A549 (cell line): ENCODE measurements at regions not wholly inside any gene's neighbourhood (a gene's known extent, or its start where the extent isn't known, plus 50 kb on each side); places are given as distances from the start of the nearest gene placed in this dataset.

Experiments
- ATAC-seq, 2 experiments: fragments of 200-7000 bp in 1 of 2; fragments of >200 bp in 1 of 2; cut with Nextera tagmentation in 1 of 2; cut with Tn5 transposase in 1 of 2; 3 replicates each; pipeline versions ENCODE4 v1.8.0 to v1.9.1; 2018 to 2020; ENCODE audit warnings: mild to moderate bottlenecking in 1 of 2, moderate library complexity in 1 of 2
- CTCF ChIA-PET: fragments of 300-600 bp; sonication (Branson Sonifier 250); formaldehyde crosslinking; extraction: SDS; loops from one replicate; lab custom pipeline; 2021; ENCODE audit warnings: antibody characterized with exemption, inconsistent platforms; lab: Yijun Ruan, JAX
- POLR2A ChIA-PET: fragments of 350-600 bp; formaldehyde crosslinking; extraction: SDS; loops from one replicate; lab custom pipeline; 2021; ENCODE audit warnings: antibody characterized with exemption, inconsistent platforms; lab: Yijun Ruan, JAX
- DNase-seq, 2 experiments: peaks; one replicate each; pipeline versions ENCODE4 v3.0.0 to v3.0.0-alpha.2; 2011 to 2016; ENCODE audit warnings: low read depth in 1 of 2, low spot score in 1 of 2
- FAIRE-seq: peaks from 2 replicates; lab custom pipeline; 2011; peaks lifted over from hg19 to GRCh38; lab: Jason Lieb, UNC
- H3K27ac ChIP-seq, 2 experiments: fragments of >200 bp; sonication (Bioruptor Twin); formaldehyde crosslinking; 3 replicates each; pipeline ENCODE4 v1.5.1; 2016 to 2017
- H3K4me1 ChIP-seq: fragments of >200 bp; sonication (Bioruptor Twin); formaldehyde crosslinking; 3 replicates; pipeline ENCODE4 v1.6.1; 2016
- H3K4me2 ChIP-seq: fragments of >200 bp; sonication (Bioruptor Twin); formaldehyde crosslinking; 3 replicates; pipeline ENCODE4 v1.6.1; 2016
- H3K4me3 ChIP-seq: fragments of >200 bp; sonication (Bioruptor Twin); formaldehyde crosslinking; 3 replicates; pipeline ENCODE4 v1.5.1; 2016
- H3K9me3 ChIP-seq: fragments of >200 bp; sonication (Bioruptor Twin); formaldehyde crosslinking; 3 replicates; pipeline ENCODE4 v1.6.1; 2016
- BCL3 ChIP-seq: fragments of >200 bp; sonication (Bioruptor Twin); formaldehyde crosslinking; IDR thresholded peaks from 3 replicates; pipeline ENCODE4 v1.6.1; 2016
- CBX8 ChIP-seq: fragments of 200-600 bp; sonication (generic); IDR thresholded peaks from 2 replicates; pipeline ENCODE4 v1.6.1; 2016
- CHD4 ChIP-seq: fragments of 200-600 bp; sonication (generic); IDR thresholded peaks from 2 replicates; pipeline ENCODE4 v1.6.1; 2016; ENCODE audit warnings: antibody characterized with exemption, mild to moderate bottlenecking, borderline replicate concordance
- E2F6 ChIP-seq: IDR thresholded peaks from 2 replicates; pipeline ENCODE4 v1.6.1; 2012; ENCODE audit warnings: low read depth, borderline replicate concordance
- EHF ChIP-seq: fragments of 250-450 bp; sonication (Bioruptor Pico); IDR thresholded peaks from 2 replicates; pipeline ENCODE4 v1.5.0; 2020; ENCODE audit warnings: mild to moderate bottlenecking
- EHMT2 ChIP-seq: fragments of 200-600 bp; sonication (generic); IDR thresholded peaks from 2 replicates; pipeline ENCODE4 v1.6.1; 2016; ENCODE audit warnings: antibody characterized with exemption, low read depth, mild to moderate bottlenecking, moderate library complexity
- ELK1 ChIP-seq: fragments of 150-350 bp; IDR thresholded peaks from 2 replicates; pipeline ENCODE4 v1.6.1; 2014; ENCODE audit warnings: low read depth, mild to moderate bottlenecking, low read length
- EP300 ChIP-seq, 2 experiments: fragments of >200 bp; sonication (Bioruptor Twin); formaldehyde crosslinking; IDR thresholded peaks; 2 replicates in 1 of 2; 3 replicates in 1 of 2; pipeline ENCODE4 v1.6.1; 2016 to 2017
- ESRRA ChIP-seq: fragments of 150-350 bp; IDR thresholded peaks from 2 replicates; pipeline ENCODE4 v1.6.1; 2014; ENCODE audit warnings: mild to moderate bottlenecking, low read length, borderline replicate concordance
- GATA3 ChIP-seq: IDR thresholded peaks from 2 replicates; pipeline ENCODE4 v1.6.1; 2012; ENCODE audit warnings: borderline replicate concordance
- HEYL ChIP-seq: fragments of 250-450 bp; sonication (Bioruptor Pico); IDR thresholded peaks from 2 replicates; pipeline ENCODE4 v1.8.0; 2021; ENCODE audit warnings: mild to moderate bottlenecking, moderate library complexity
- HMGXB4 ChIP-seq: fragments of 250-450 bp; sonication (Bioruptor Pico); IDR thresholded peaks from 2 replicates; pipeline ENCODE4 v1.5.0; 2021; ENCODE audit warnings: mild to moderate bottlenecking, moderate library complexity, borderline replicate concordance
- HOXB5 ChIP-seq: fragments of 250-450 bp; sonication (Bioruptor Pico); IDR thresholded peaks from 2 replicates; pipeline ENCODE4 v1.5.0; 2020; ENCODE audit warnings: mild to moderate bottlenecking, moderate library complexity
- KDM5A ChIP-seq: fragments of 200-600 bp; sonication (generic); IDR thresholded peaks from 2 replicates; pipeline ENCODE4 v1.6.1; 2016; ENCODE audit warnings: antibody characterized with exemption, mild to moderate bottlenecking
- MAFK ChIP-seq: fragments of 450-650 bp; IDR thresholded peaks from 2 replicates; pipeline ENCODE4 v1.6.1; 2014; ENCODE audit not compliant: partially characterized antibody
- MAX ChIP-seq: IDR thresholded peaks from 2 replicates; pipeline ENCODE4 v1.6.1; 2012
- PBX3 ChIP-seq: IDR thresholded peaks from 2 replicates; pipeline ENCODE4 v1.6.1; 2012
- RAD21 ChIP-seq, 2 experiments: fragments of >200 bp in 1 of 2; sonication (Bioruptor Twin) in 1 of 2; formaldehyde crosslinking in 1 of 2; IDR thresholded peaks in 1 of 2; conservative IDR thresholded peaks in 1 of 2; 2 replicates in 1 of 2; 3 replicates in 1 of 2; pipeline ENCODE4 v1.6.1; 2012 to 2018; ENCODE audit warnings: inconsistent platforms in 1 of 2
- RARB ChIP-seq: fragments of 250-450 bp; sonication (Bioruptor Pico); IDR thresholded peaks from 2 replicates; pipeline ENCODE4 v1.8.0; 2021; ENCODE audit warnings: mild to moderate bottlenecking, moderate library complexity
- REST ChIP-seq: fragments of 200-600 bp; sonication (generic); IDR thresholded peaks from 2 replicates; pipeline ENCODE4 v1.6.1; 2016; ENCODE audit warnings: antibody characterized with exemption, mild to moderate bottlenecking, moderate library complexity
- SREBF2 ChIP-seq: fragments of 450-650 bp; IDR thresholded peaks from 2 replicates; pipeline ENCODE4 v1.6.1; 2014; ENCODE audit warnings: mild to moderate bottlenecking, moderate library complexity
- TFCP2L1 ChIP-seq: fragments of 250-450 bp; sonication (Bioruptor Pico); IDR thresholded peaks from 2 replicates; pipeline ENCODE4 v1.5.0; 2021; ENCODE audit warnings: mild to moderate bottlenecking
- TP53 ChIP-seq: fragments of 250-450 bp; sonication (Bioruptor Pico); IDR thresholded peaks from 2 replicates; pipeline ENCODE4 v1.5.0; 2021; ENCODE audit warnings: mild to moderate bottlenecking, moderate library complexity
- ZFP36 ChIP-seq: fragments of 450-650 bp; IDR thresholded peaks from 2 replicates; pipeline ENCODE4 v1.6.1; 2014; ENCODE audit warnings: borderline replicate concordance; ENCODE audit not compliant: partially characterized antibody
- ZNF302 ChIP-seq: fragments of 250-450 bp; sonication (Bioruptor Pico); IDR thresholded peaks from 2 replicates; pipeline ENCODE4 v1.9.0; 2021; ENCODE audit warnings: inconsistent platforms, mild to moderate bottlenecking, moderate library complexity
- WGBS: methylation state at CpG from one replicate; pipeline ENCODE4 v1.1.6; 2017; ENCODE audit errors: missing lambda C conversion rate; 5-methylcytosine and 5-hydroxymethylcytosine counted together

- 46% methylated on average over 6 of the region's 6 CpGs for WGBS
- CTCF ChIA-PET = no interaction called here
Observed at GRCh38 chrX:97704474-97704873, 820.8 kb downstream of the RPA4 start.

GRCh38 chrX:97704881-97705280 lies 821.2 kb downstream of the RPA4 start:
- Histone ChIP-seq H3K9me3 (no peaks in the 10 kb centered on the region; the same call in 2 of the 3 replicates), H3K4me2 (no peak overlapping the region), H3K27ac (no peak overlapping the region), H3K4me1 (no peaks in the 10 kb centered on the region), H3K4me3 (no peak overlapping the region)
- no peak for FAIRE-seq
- CTCF ChIA-PET = no interaction called here
- POLR2A ChIA-PET = no interaction called here
- 60% methylated on average over 1 of the region's 1 CpG for WGBS
- DNase-seq = no peak
- no peak for ATAC-seq
- TF ChIP-seq KDM5A (no peak), TP53 (CRISPR knock-in tag) (no peak), TFCP2L1 (no peak), ELK1 (no peak), HEYL (no peak), EP300 (IDR thresholded peaks at IDR 0.05) (no peak), REST (no peak), MAX (no peak), ESRRA (no peak), RAD21 (conservative IDR thresholded peaks at IDR 0.05 in 1 of 2, IDR thresholded peaks at IDR 0.05 in 1 of 2) (no peak), PBX3 (no peak)

More at GRCh38 chrX:97704474-97704873, 820.8 kb downstream of the RPA4 start:
- TF ChIP-seq EHMT2 (no peak), ZNF302 (no peak), CHD4 (no peak), HMGXB4 (CRISPR knock-in tag) (no peak), HEYL (no peak), EP300 (IDR thresholded peaks at IDR 0.05) (no peak), CBX8 (no peak), ZFP36 (no peak), HOXB5 (CRISPR knock-in tag) (no peak), SREBF2 (no peak), RARB (CRISPR knock-in tag) (no peak), GATA3 (no peak), EHF (CRISPR knock-in tag) (no peak), PBX3 (no peak), TFCP2L1 (no peak), E2F6 (no peak), MAFK (no peak), BCL3 (no peak)
- no peaks in the 10 kb centered on the region; the same call in 2 of the 3 replicates for H3K9me3 ChIP-seq
- no peak overlapping the region for H3K27ac ChIP-seq
- DNase-seq (no peak), ATAC-seq (no peak), FAIRE-seq (no peak)
- POLR2A ChIA-PET = no interaction called here
- H3K4me3 ChIP-seq = no peak overlapping the region
- H3K4me2 ChIP-seq = no peak overlapping the region
- H3K4me1 ChIP-seq = no peaks in the 10 kb centered on the region
